ENCODE measurements at regions not wholly inside any gene's neighbourhood (a gene's known extent, or its start where the extent isn't known, plus 50 kb on each side); places are given as distances from the start of the nearest gene placed in this dataset.
"Not testable (repeated sequence)": the region's sequence is repeated elsewhere in the genome, so short reads cannot be mapped to it uniquely, and the experiment has no call there.

GRCh38 chr11:23377909-23378308 lies 517.6 kb upstream of the CCDC179 start:
- no peak for DNase-seq

GRCh38 chr11:23391031-23391430 lies 530.8 kb upstream of the CCDC179 start:
- DNase-seq: no peak

- no peak for DNase-seq
Observed at GRCh38 chr11:23398052-23398451, 537.8 kb upstream of the CCDC179 start.

GRCh38 chr11:23399995-23400394 lies 539.7 kb upstream of the CCDC179 start:
- DNase-seq: no peak

GRCh38 chr11:23403210-23404185 lies 543.2 kb upstream of the CCDC179 start:
- no peak for DNase-seq

- DNase-seq: no peak
Observed at GRCh38 chr11:23404225-23405160, 544.2 kb upstream of the CCDC179 start.

- DNase-seq: no peak
Observed at GRCh38 chr11:23405350-23405937, 545.2 kb upstream of the CCDC179 start.

GRCh38 chr11:23406131-23406819 lies 546.0 kb upstream of the CCDC179 start:
- no peak for DNase-seq

- DNase-seq: no peak
Observed at GRCh38 chr11:23413057-23413456, 552.8 kb upstream of the CCDC179 start.

- no peak for DNase-seq
Observed at GRCh38 chr11:23423104-23423503, 562.8 kb upstream of the CCDC179 start.

GRCh38 chr11:23423656-23424055 lies 563.4 kb upstream of the CCDC179 start:
- no peak for DNase-seq

- DNase-seq: no peak
Observed at GRCh38 chr11:23425381-23425780, 565.1 kb upstream of the CCDC179 start.

GRCh38 chr11:23429569-23429968 lies 569.3 kb upstream of the CCDC179 start:
- no peak for DNase-seq

GRCh38 chr11:23453522-23453921 lies 593.2 kb upstream of the CCDC179 start:
- no peak for DNase-seq

- no peak for DNase-seq
Observed at GRCh38 chr11:23455321-23455891, 595.1 kb upstream of the CCDC179 start.

GRCh38 chr11:23457641-23458040 lies 597.4 kb upstream of the CCDC179 start:
- no peak for DNase-seq

GRCh38 chr11:23471878-23472277 lies 611.6 kb upstream of the CCDC179 start:
- DNase-seq: no peak

GRCh38 chr11:23473782-23474181 lies 613.5 kb upstream of the CCDC179 start:
- no peak for DNase-seq

GRCh38 chr11:23480736-23481135 lies 620.5 kb upstream of the CCDC179 start:
- no peak for DNase-seq

GRCh38 chr11:23484146-23484545 lies 623.9 kb upstream of the CCDC179 start:
- DNase-seq: not testable (repeated sequence)

GRCh38 chr11:23484618-23485017 lies 624.3 kb upstream of the CCDC179 start:
- DNase-seq: not testable (repeated sequence)

All from NCI-H1694 treated with DMSO at 0.1 percent for 48 hours (cell line).